Loucy (cell line): ENCODE measurements at regions not wholly inside any gene's neighbourhood (a gene's known extent, or its start where the extent isn't known, plus 50 kb on each side); places are given as distances from the start of the nearest gene placed in this dataset.

Source experiments
- CTCF ChIP-seq: fragments of 200-600 bp; sonication (generic); conservative IDR thresholded peaks from 2 replicates; pipeline ENCODE4 v1.5.1; 2014; ENCODE audit warnings: mild to moderate bottlenecking, antibody characterized with exemption, low read length
- EZH2phosphoT487 ChIP-seq: fragments of 200-600 bp; IDR thresholded peaks from 2 replicates; pipeline ENCODE4 v1.6.1; 2018; ENCODE audit warnings: antibody characterized with exemption, mild to moderate bottlenecking, moderate library complexity, borderline replicate concordance

- TF ChIP-seq CTCF (no peak), EZH2phosphoT487 (no peak)
Observed at GRCh38 chr11:11211888-11212287, 141.2 kb downstream of the CSNK2A3 start.
